Stimulated activated CD4-positive, alpha-beta T cell treated with anti-CD3 and anti-CD28 coated beads, Interleukin-12 subunit alpha, Interleukin-12 subunit beta, amount 100 ng/mL, for 4 hours (primary cell): ENCODE measurements at regions not wholly inside any gene's neighbourhood (a gene's known extent, or its start where the extent isn't known, plus 50 kb on each side); places are given as distances from the start of the nearest gene placed in this dataset.

Source experiments
- DNase-seq: peaks from one replicate; pipeline ENCODE4 v3.0.0-alpha.2; 2020

DNA sequence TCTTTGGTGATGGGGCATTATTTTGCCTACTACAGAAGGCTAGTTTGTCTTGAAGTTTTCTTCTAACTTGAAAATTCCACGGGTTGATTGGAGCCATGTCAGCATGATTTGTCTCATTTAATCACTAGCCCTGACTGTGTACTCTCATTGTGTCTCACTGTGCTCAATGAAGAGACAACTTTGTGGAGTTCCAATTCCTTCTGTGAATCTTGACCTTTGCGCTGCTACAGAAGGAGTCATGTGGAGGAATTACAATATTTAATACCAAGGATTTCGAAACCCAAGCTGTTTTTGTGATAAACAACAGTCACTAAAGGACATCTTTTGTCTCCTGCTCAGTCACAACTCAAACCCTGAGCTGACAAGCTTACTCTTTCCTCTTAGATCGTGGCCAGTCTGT, 98.6 kb upstream of the ACTBL2 start:
- DNase-seq = no peak

DNA sequence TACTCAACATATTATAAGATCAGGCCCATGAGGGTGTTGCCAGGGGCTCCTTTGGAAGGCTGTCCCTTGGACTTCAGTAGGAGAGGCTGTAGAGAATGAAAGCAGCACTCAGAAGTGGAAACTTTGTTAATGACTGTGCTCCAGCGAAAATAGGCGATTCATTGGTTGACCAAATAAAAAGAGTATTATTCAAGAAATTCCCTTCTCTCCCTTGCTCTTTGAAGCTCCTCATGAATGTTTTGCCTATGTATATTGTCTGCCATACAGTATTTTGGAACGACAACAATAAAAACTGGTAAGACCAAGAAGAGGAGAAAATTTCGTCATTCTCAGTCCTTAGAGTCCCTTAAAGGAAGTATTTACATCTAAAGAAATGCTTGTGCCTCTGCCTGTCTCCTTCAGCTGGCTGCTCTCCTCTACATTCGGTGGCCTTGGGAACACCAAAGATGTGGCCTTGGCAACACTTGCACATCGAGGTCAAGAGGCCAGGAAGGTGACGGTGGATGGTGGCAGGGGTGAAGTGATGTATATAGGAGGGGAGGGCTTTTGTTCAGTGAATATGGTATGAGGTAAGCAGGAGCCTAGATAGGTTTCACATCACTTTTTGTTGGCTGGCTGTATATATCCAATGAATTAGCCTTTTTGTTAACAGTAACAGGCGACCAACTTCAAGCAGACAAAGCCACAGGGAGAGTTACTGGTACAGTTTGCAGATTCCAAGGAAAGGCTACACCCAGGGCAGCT, 95.0 kb upstream of the ACTBL2 start:
- DNase-seq = no peak

DNA sequence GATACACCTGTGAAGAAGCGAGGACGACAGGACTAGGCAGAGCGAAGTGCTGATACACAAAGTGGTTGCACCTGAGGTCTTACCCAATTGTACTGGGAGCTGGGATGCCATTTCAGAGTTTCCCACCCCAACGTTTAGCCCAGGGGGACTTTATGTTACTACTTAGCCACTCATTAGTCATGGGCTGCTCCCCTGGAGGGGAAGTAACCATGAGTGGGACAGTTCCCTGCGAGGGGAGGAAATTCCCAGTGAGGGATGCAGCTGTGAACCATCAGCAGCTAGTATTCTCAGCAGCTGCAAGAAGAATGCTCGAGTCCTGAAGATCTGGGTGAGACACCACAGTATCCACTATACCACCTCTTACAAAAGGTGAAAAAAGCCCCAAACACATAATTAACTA, 93.7 kb upstream of the ACTBL2 start:
- DNase-seq = no peak

DNA sequence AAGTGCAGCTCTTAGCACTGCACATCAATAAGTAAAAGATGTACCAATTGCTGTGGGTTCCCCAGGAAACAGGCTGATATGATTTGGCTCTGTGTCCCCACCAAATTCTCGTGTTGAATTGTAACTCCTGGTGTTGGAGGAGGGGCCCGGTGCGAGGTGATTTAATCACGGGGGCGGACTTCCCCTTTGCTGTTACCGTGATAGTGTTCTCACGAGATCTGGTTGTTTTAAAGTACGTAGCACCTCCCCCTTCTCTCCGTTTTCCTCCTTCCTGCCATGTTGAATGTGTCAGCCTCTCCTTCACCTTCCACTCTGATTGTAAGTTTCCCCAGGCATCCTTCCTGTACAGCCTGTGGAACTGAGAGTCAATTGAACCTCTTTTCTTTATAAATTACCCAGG, 93.2 kb upstream of the ACTBL2 start:
- no peak for DNase-seq

DNA sequence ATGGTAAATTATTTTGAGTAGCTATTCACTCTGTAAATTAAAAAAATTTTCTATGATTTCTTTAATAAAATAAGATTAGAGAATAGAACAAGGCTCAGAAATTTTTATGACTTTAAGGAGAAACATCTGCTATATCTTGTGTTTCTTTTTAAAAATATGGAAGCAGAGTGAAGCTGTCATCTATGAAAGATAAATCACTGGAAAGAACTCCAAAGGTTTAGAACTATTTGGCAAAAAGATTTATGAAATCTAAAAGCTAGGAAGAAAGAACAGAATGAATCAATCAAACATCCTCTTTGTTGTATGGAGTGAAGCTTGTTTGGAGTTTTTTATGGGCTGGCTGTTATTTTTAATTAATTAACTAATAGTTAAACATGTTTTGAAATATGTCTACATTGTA, 89.8 kb upstream of the ACTBL2 start:
- no peak for DNase-seq

DNA sequence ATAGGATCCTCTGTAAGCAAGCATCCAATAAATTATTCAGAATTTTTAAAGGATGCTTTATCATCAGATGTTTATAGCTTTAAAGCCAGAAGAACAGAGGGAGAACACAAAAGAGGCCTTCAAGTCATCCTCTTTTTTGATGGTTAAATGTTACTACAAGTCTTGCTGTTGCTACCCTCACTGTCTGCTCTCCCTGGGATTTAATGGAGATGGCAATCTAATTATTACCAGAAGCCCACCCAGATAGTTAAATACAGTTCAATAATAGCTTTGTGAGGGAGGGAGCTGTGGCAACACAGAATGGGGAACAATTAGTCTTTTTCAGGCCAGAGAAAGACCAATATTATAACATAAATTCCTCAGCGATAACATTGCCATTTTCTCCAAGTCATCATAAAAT, 87.0 kb upstream of the ACTBL2 start:
- DNase-seq = no peak

DNA sequence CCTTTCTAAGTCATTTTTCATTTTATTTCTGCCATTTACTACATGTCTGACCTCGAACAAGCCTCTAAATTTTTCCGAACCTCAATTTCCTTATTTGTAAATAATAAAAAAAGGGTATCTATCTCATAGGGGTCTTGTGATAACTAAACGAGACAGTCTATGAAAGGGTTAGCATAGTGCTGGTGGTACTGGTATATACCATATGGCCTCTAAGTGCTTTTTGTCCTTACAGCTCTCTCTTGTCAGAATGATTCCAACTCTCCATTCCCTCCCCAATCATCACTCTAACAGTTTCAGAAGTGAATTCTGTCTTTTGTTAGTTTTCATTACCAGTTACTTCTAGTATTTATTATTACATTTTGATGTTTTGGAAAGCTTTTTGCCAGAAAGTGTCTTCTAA, 85.5 kb upstream of the ACTBL2 start:
- no peak for DNase-seq

DNA sequence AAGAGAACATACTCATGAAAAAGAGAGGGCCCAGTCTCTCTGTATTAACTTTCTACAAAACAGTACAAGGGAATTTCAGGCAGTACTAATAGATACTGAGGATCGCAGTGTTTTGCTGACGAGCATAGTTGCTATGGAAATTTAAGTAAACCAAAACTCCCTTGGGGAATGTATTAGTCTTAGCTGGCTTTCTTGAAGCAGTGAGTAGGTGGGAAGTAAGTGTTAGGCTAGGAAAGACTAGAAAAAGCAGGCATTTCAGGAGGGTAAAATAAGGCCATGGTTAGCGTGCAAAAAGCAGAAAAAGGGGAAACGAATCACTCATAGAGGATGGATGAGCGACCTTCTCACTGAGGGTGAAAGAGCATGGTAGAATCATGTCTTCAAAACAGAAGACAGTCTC, 84.3 kb upstream of the ACTBL2 start:
- DNase-seq = no peak

DNA sequence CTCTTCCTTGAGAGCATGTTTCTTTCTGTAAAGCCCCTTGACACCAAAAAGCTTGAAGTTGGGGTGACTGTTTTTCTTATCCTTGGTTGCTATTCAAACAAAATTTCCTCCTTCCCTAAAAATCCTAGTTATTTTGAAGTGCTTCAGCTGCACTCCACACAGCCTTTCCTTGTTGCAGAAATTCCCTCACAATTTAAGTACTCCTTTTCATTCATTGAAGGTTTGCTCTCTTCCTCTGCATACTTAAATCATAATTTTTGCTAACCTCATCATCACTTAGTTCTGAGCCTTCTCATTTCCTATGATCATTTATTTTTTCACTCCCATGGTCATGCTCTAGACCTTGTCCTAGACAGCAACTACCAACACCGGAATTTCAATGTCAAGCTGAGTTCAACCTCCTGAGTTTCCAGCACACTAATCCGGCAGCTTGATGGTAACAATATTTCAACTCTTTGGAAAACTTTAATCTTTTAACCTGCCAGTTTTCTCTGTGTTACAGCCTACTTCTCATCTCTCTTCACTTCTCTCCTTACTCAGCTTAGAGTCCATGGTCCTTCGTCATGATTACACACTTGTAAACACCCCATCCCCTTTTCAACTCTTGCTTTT, 78.7 kb upstream of the ACTBL2 start:
- DNase-seq = no peak

DNA sequence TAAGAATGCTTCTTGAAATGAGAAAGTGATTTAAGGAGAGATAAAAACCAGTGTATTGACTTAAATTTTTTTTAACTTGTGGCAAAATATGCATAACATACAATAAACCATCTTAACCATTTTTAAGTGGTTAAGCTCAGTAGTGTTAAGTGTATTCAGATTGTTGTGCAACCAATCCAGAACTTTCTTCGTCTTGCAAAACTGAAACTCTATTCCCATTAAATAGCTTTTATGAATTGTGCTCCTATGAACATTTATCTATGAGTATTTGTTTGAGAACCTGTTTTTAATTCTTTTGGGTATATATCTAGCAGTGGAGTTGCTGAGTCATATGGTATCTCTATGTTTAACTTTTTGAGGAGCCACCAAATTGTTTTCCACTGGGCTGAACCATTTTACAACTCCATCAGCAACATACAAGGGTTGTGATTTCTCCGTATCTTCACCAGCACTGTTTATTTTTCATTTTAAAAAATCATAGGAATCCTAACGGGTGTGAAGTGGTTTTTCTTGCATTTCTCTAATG, 76.6 kb upstream of the ACTBL2 start:
- no peak for DNase-seq

DNA sequence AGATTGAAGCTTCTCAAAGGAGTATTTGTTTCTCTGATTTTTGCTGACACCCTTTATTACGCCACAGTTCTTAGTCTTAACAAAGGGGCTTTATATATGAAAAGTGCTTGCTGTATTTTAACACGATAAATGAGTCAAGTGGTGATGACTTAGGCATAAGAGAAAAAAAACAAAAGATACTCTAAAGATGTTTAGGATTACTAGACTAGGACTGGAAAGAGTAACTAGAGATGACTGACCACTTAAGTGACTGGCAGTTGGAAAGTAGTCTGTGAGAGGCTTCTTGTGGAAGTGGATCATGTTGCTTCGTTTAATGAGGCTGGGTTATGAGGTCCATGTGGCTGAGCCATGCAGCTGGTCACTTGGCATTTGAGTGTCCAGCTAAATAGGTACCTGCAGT, 69.4 kb upstream of the ACTBL2 start:
- DNase-seq = no peak

DNA sequence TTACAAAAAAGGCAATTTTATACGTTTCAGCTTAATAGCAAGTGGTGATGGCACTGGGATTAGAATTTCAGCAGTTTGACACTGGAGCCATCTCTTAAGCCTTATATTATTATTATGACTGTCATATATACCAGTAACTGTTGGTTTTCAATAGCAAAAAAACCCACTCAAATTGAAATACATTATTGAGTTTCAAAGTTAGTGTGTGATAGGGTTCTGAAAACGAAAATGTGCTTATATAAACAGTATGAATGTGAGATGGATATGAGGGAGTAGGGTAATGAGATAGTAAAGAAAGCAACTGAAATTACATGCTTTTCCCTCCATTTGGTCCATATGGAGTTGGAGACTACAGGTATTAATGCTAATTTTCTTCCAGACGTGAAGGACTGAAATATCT, 68.6 kb upstream of the ACTBL2 start:
- no peak for DNase-seq

DNA sequence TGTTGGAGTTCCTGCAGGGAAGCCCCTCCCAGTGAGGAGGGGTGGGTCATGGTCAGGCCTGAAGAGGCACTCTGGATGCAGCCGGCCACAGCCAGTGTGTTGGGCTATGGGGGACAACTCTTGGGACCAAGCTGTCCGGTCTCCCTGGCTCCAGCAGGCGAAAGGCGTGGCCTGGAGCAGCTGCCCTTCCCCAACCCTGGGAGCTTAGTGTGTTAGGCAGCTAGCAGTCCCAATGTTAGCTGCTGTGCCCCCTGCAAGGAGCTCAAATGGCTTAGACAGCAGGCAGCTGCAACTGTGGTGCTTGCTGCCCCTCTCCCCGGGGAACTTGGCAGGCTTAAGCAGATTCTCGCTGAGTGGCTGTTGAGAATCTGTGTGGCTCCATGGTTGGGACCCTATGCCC, 67.5 kb upstream of the ACTBL2 start:
- DNase-seq = no peak

DNA sequence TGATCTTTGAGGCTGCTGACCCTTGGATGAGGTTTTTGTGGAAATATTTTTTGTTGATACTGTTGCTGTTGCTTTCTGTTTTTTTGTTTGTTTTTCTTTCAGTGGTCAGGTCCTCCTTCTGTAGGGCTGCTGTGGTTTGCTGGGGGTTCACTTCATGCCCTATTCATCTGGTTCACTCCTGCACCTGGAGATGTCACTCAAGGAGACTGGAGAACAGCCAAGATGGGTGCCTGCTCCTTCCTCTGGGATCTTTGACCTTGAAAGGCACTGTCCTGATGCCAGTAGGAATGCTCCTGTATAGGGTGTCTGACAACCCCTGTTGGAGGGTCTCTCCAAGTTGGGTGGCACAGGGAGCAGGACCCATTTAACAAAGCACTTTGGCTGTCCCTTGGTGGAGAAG, 67.0 kb upstream of the ACTBL2 start:
- no peak for DNase-seq

DNA sequence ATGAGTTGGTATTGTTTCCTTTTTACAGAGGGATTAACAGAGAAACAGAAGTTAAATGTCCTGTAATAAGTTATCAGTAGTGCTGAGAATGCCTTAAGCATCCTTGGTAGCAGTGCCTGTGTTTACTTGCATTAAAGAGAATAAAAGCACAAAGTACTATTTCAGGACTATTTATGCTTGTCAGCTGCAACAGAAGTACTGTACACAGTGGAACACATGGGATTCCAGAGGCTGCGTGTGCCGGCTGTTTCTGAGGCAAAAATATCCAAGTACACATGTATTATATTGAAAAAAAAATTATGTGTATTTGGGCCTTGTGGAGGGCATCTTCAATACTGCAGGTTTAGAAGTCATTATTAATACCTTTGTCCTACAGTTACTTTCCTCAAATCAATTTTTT, 58.2 kb upstream of the ACTBL2 start:
- no peak for DNase-seq

DNA sequence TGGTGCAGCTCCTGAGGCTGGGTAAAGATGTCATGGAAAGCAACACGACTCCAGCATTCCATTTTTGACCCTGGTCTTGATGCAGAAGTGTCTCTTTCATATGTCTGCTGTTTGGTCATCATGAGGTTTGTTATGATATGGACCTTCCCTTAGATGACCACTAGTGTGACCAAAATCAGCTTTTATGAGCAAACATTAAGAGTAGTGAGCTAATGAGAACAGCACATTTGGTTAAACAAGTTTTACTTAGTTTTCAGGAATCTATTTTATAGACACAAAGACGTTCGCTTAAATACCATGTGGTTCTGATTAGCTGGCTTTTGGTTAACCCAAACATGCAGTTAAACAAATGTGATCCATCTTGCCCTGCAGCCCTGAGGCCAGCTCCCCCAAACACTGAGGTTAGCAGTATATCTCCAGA, 56.7 kb upstream of the ACTBL2 start:
- no peak for DNase-seq

DNA sequence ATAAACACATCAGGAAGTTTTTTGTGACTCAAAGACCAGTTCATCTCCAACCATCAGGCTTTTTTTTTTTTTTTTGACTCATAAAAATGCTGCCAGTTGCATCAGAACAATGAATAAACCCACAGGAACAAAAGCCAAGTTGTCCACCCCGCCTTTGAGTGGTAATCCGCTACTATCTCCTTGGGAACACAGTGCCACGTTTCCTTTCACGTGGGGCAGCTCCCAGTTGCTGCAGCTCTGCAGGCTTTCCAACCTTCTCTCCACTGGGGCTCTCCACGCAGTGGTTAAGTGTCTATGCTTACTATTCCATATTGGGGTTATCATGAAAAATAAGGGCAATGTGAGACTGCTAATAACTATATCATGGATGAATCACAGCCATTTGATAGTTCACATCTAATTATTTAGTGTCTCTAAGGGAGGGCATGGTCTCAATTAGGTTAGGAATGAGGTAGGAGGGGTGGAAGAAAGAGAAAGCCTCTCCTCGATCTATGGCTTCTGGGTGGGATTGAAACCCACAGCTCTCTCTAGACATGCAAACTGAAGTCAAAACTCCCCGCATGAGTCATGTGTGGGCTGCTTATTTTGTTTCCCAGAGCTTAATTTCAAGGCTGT, 55.8 kb upstream of the ACTBL2 start:
- no peak for DNase-seq

DNA sequence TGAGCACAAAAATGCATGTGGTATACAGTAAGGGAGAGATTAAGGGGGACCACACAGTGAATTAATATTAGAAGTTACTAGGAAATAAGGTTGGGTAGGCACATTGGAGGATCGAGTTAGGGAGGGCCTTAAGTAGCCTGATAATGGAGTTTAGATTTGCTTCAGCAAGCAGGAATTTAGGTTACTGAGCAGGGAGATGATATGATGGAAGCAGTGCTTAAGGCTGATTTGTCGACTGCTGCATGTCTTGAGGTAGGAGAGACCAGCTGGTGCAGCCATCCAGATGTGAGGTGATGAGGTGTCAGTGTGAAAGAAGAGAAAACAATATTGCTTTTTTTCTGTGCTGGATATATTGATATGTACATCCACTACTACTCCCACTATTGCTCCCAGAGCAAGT, 55.2 kb upstream of the ACTBL2 start:
- DNase-seq = no peak

DNA sequence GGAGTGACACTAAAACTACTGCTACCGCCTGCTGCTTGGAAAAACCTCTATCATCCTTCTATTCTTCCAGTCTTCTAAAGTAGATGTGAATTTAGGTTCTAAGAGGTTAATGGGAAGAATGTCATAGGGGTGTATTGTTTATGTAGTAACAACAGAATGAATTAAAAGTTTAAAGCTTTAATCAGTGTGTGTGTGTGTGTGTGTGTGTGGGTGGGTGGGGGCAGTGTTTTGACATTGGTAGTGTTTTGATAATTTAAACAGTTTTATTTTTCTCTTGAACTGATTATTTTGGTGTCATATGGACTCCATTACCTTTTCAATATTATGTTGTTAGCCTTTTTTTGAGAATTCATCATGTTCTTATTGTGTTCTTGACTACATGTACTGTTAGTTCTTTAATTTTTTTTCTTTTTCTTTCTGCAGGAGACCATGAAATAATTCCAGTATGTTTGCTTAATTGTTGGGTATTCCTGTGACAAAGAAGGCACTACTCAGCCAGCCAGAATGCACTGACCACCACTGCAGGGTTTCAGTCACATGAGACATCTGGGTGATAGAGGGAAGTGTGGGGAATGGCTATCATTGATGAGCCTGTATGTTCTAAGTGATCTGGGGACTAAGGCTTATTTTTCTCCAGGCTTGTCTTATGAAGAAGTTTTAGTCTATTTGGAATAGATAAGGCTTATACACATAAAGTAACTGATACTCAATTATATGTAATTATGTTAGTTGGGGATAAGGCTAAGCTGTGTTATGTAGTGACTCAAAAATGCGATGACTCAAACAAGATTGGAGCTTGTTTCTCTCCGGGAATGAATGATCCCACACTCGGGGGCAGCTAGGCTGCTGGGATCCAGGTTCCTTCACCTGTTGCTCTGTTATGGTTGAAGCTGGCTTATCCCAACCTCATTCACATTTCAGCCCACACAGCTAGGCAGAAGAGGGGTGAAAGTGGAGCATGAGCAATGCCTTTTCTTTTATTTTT, 50.2 kb upstream of the ACTBL2 start:
- no peak for DNase-seq
